HepG2 (cell line): ENCODE measurements at regions not wholly inside any gene's neighbourhood (a gene's known extent, or its start where the extent isn't known, plus 50 kb on each side); places are given as distances from the start of the nearest gene placed in this dataset.

Experiments used
- ATAC-seq: fragments of 200-7000 bp; cut with Tn5 transposase; 3 replicates; pipeline ENCODE4 v1.9.1; 2020; ENCODE audit warnings: mild to moderate bottlenecking, moderate library complexity
- BruUV-seq: library from RNA; stranded (reverse); fragments of 400-500 nt; replicated peaks from 2 replicates; lab custom pipeline; 2021; lab: Mats Ljungman, UMichigan
- CTCF ChIA-PET: fragments of 300-600 bp; formaldehyde crosslinking; extraction: SDS; loops from one replicate; lab custom pipeline; 2021; ENCODE audit warnings: low total read pairs, inconsistent platforms, low intra/inter-chr PET ratio; lab: Yijun Ruan, JAX
- POLR2A ChIA-PET: fragments of 350-600 bp; sonication (Branson Sonifier 250); formaldehyde crosslinking; loops from one replicate; lab custom pipeline; 2020; ENCODE audit warnings: antibody characterized with exemption, inconsistent platforms; lab: Yijun Ruan, JAX
- DNase-seq: peaks from one replicate; pipeline ENCODE4 v3.0.0-alpha.2; 2015; ENCODE audit warnings: low spot score
- FAIRE-seq: peaks from 3 replicates; lab custom pipeline; 2011; peaks lifted over from hg19 to GRCh38; lab: Jason Lieb, UNC
- H2AFZ ChIP-seq: one replicate; pipeline ENCODE4 v1.6.1; 2011; ENCODE audit warnings: low read length, inconsistent platforms
- H3K27ac ChIP-seq: fragments of 300-600 bp; 3 replicates; pipeline ENCODE4 v1.8.0; 2011; ENCODE audit warnings: mixed run types, mild to moderate bottlenecking, mixed read lengths, low read length, inconsistent platforms; ENCODE audit not compliant: insufficient read depth; ENCODE audit errors: extremely low read length
- H3K27me3 ChIP-seq, 2 experiments: fragments of 200-600 bp in 1 of 2; 2 replicates in 1 of 2; 3 replicates in 1 of 2; pipeline versions ENCODE4 v1.6.0 to v1.8.0; 2011; ENCODE audit warnings: low read length in 2 of 2, mild to moderate bottlenecking in 2 of 2, moderate library complexity in 2 of 2, inconsistent platforms in 1 of 2; ENCODE audit not compliant: insufficient read depth in 2 of 2, control insufficient read depth in 1 of 2
- H3K36me3 ChIP-seq, 2 experiments: fragments of 200-600 bp in 1 of 2; replicated peaks in 1 of 2; 2 replicates in 1 of 2; 3 replicates in 1 of 2; pipeline versions ENCODE4 v1.5.1 to v1.8.0; 2011; ENCODE audit warnings: low read length in 2 of 2, inconsistent platforms in 1 of 2; ENCODE audit not compliant: insufficient read depth in 2 of 2, control insufficient read depth in 1 of 2
- H3K4me1 ChIP-seq: 2 replicates; pipeline ENCODE4 v1.5.1; 2012; ENCODE audit warnings: low read length, inconsistent platforms; ENCODE audit not compliant: insufficient read depth
- H3K4me2 ChIP-seq: 2 replicates; pipeline ENCODE4 v1.6.0; 2011; ENCODE audit warnings: low read depth, low read length, inconsistent platforms
- H3K4me3 ChIP-seq, 3 experiments: fragments of 200-600 bp in 1 of 3; sonication (generic), shearing (Covaris generic) in 1 of 3; replicated peaks in 1 of 3; 2 replicates each; pipeline ENCODE4 v1.5.1; 2011 to 2016; ENCODE audit warnings: low read length in 3 of 3, inconsistent platforms in 2 of 3, low read depth in 2 of 3, mild to moderate bottlenecking in 2 of 3, control low read depth in 1 of 3, mixed read lengths in 1 of 3; ENCODE audit not compliant: insufficient read depth in 1 of 3
- H3K79me2 ChIP-seq: one replicate; pipeline ENCODE4 v1.6.1; 2011; ENCODE audit warnings: low read length, inconsistent platforms; ENCODE audit not compliant: insufficient read depth
- H3K9ac ChIP-seq: 2 replicates; pipeline ENCODE4 v1.6.0; 2011; ENCODE audit warnings: mild to moderate bottlenecking, low read depth, low read length, inconsistent platforms; ENCODE audit not compliant: insufficient read depth
- H3K9me3 ChIP-seq: 2 replicates; pipeline ENCODE4 v1.5.1; 2012; ENCODE audit warnings: mild to moderate bottlenecking, low read length
- H4K20me1 ChIP-seq: 2 replicates; pipeline ENCODE4 v1.6.0; 2011; ENCODE audit warnings: inconsistent platforms, mild to moderate bottlenecking, low read length, moderate library complexity; ENCODE audit not compliant: insufficient read depth
- CBX1 ChIP-seq: IDR thresholded peaks from one replicate; pipeline ENCODE4 v1.6.1; 2016; ENCODE audit warnings: antibody characterized with exemption, low read depth
- ETV5 ChIP-seq: IDR thresholded peaks from 2 replicates; pipeline ENCODE4 v1.6.1; 2018; ENCODE audit warnings: missing biosample characterization, missing genetic modification reagents, inconsistent platforms, borderline replicate concordance
- FOXO1 ChIP-seq: sonication (generic); formaldehyde crosslinking; IDR thresholded peaks from 2 replicates; pipeline ENCODE4 v1.4.0; 2020; ENCODE audit warnings: missing genetic modification reagents
- KAT7 ChIP-seq: IDR thresholded peaks from 2 replicates; pipeline ENCODE4 v1.6.1; 2018; ENCODE audit warnings: borderline replicate concordance, missing compliant biosample characterization
- MZF1 ChIP-seq: sonication (generic); formaldehyde crosslinking; IDR thresholded peaks from 2 replicates; pipeline ENCODE4 v1.8.1; 2023; ENCODE audit warnings: mild to moderate bottlenecking, missing genetic modification reagents, borderline replicate concordance
- NFE2 ChIP-seq: sonication (generic); formaldehyde crosslinking; IDR thresholded peaks from 2 replicates; pipeline ENCODE4 v1.4.0; 2020; ENCODE audit warnings: missing genetic modification reagents
- NFIC ChIP-seq: IDR thresholded peaks from 2 replicates; pipeline ENCODE4 v1.6.1; 2012; ENCODE audit warnings: mild to moderate bottlenecking, low read length, inconsistent platforms
- RARG ChIP-seq: sonication (generic); formaldehyde crosslinking; IDR thresholded peaks from 2 replicates; pipeline ENCODE4 v1.4.0; 2020; ENCODE audit warnings: low read depth, mild to moderate bottlenecking, missing genetic modification reagents
- SSRP1 ChIP-seq: IDR thresholded peaks from 2 replicates; pipeline ENCODE4 v1.6.1; 2016; ENCODE audit warnings: control low read depth
- TEAD3 ChIP-seq: optimal IDR thresholded peaks from 2 replicates; pipeline ENCODE3; 2016; ENCODE audit warnings: borderline replicate concordance
- ZNF101 ChIP-seq: sonication (generic); formaldehyde crosslinking; IDR thresholded peaks from 2 replicates; pipeline ENCODE4 v1.4.0; 2020; ENCODE audit warnings: mild to moderate bottlenecking, low read depth, missing genetic modification reagents, borderline replicate concordance
- ZNF652 ChIP-seq: IDR thresholded peaks from 2 replicates; pipeline ENCODE4 v1.6.1; 2016; ENCODE audit warnings: low read depth, borderline replicate concordance
- WGBS: methylation state at CpG from one replicate; pipeline ENCODE4 v1.1.6; 2017; ENCODE audit warnings: low lambda C conversion rate; 5-methylcytosine and 5-hydroxymethylcytosine counted together
- in situ Hi-C: cut with HindIII; loops from 2 replicates; pipeline ENCODE4 v1.10.0; 2017; ENCODE audit warnings: low pct_unique_long_range_greater_than_20kb; ENCODE audit not compliant: extremely low pct_ligation_motif_present
- intact Hi-C: fragments of 100-400 bp; cut with micrococcal nuclease; formaldehyde crosslinking; loops from one replicate; pipeline ENCODE4 v1.10.0; 2022; ENCODE audit not compliant: unreplicated experiment
- TF ChIP-seq, protein P1 (sequence below): sonication (generic); formaldehyde crosslinking; IDR thresholded peaks from 2 replicates; pipeline ENCODE4 v1.8.1; 2022; ENCODE audit warnings: mild to moderate bottlenecking, missing genetic modification reagents
- TF ChIP-seq, protein P2 (sequence below): sonication (generic); formaldehyde crosslinking; IDR thresholded peaks from 2 replicates; pipeline ENCODE4 v1.8.0; 2022; ENCODE audit warnings: low read depth, missing genetic modification reagents
- TF ChIP-seq, protein P3 (sequence below): sonication (generic); formaldehyde crosslinking; IDR thresholded peaks from 2 replicates; pipeline ENCODE4 v1.4.0; 2020; ENCODE audit warnings: mild to moderate bottlenecking, missing genetic modification reagents
- TF ChIP-seq, protein P4 (sequence below): sonication (generic); formaldehyde crosslinking; IDR thresholded peaks from 2 replicates; pipeline ENCODE4 v1.5.1; 2020; ENCODE audit warnings: missing genetic modification reagents, mild to moderate bottlenecking, borderline replicate concordance

DNA sequence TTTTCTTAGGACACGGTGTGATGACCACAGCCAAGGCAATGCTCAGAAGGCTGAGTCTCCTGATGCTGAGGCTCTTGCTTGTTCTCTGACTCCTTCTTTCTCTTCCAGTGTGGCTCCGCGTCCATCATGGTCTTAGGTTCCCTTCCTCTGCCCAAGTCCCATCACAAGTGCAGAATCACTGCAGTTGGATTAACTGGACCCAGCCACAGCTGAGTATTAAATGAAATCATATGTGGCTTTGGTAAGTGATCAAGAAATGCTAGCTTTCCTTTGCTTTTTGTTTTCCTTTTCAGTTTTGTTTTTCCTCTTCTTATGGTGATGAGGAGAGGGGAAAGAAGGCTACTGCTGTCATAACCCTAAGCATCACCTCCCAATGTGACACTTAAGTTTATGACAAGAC, 375.8 kb downstream of the INSIG2 start:
- in situ Hi-C loops: no loop called here
- no peak for TF ChIP-seq RARG
- no peak for TF ChIP-seq KAT7 (CRISPR knock-in tag)
- TF ChIP-seq FOXO1 (CRISPR knock-in tag): no peak
- TF ChIP-seq, protein P1, sequence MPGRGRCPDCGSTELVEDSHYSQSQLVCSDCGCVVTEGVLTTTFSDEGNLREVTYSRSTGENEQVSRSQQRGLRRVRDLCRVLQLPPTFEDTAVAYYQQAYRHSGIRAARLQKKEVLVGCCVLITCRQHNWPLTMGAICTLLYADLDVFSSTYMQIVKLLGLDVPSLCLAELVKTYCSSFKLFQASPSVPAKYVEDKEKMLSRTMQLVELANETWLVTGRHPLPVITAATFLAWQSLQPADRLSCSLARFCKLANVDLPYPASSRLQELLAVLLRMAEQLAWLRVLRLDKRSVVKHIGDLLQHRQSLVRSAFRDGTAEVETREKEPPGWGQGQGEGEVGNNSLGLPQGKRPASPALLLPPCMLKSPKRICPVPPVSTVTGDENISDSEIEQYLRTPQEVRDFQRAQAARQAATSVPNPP (CRISPR knock-in tag): no peak
- TF ChIP-seq MZF1 (CRISPR knock-in tag): no peak
- TF ChIP-seq ZNF101: no peak
- TF ChIP-seq CBX1: no peak
- no peak for TF ChIP-seq TEAD3 (CRISPR knock-in tag)
- TF ChIP-seq NFIC: no peak
- TF ChIP-seq SSRP1 (CRISPR knock-in tag): no peak
- TF ChIP-seq NFE2 (CRISPR knock-in tag): no peak
- TF ChIP-seq, protein P2, sequence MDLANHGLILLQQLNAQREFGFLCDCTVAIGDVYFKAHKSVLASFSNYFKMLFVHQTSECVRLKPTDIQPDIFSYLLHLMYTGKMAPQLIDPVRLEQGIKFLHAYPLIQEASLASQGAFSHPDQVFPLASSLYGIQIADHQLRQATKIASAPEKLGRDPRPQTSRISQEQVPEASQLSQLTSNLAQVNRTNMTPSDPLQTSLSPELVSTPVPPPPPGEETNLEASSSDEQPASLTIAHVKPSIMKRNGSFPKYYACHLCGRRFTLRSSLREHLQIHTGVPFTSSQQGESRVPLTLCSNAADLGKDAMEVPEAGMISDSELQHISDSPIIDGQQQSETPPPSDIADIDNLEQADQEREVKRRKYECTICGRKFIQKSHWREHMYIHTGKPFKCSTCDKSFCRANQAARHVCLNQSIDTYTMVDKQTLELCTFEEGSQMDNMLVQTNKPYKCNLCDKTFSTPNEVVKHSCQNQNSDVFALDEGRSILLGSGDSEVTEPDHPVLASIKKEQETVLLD: no peak
- TF ChIP-seq, protein P3, sequence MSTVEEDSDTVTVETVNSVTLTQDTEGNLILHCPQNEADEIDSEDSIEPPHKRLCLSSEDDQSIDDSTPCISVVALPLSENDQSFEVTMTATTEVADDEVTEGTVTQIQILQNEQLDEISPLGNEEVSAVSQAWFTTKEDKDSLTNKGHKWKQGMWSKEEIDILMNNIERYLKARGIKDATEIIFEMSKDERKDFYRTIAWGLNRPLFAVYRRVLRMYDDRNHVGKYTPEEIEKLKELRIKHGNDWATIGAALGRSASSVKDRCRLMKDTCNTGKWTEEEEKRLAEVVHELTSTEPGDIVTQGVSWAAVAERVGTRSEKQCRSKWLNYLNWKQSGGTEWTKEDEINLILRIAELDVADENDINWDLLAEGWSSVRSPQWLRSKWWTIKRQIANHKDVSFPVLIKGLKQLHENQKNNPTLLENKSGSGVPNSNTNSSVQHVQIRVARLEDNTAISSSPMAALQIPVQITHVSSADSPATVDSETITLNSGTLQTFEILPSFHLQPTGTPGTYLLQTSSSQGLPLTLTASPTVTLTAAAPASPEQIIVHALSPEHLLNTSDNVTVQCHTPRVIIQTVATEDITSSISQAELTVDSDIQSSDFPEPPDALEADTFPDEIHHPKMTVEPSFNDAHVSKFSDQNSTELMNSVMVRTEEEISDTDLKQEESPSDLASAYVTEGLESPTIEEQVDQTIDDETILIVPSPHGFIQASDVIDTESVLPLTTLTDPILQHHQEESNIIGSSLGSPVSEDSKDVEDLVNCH: no peak
- TF ChIP-seq ETV5 (CRISPR knock-in tag): no peak
- no peak for TF ChIP-seq ZNF652 (CRISPR knock-in tag)
- TF ChIP-seq, protein P4, sequence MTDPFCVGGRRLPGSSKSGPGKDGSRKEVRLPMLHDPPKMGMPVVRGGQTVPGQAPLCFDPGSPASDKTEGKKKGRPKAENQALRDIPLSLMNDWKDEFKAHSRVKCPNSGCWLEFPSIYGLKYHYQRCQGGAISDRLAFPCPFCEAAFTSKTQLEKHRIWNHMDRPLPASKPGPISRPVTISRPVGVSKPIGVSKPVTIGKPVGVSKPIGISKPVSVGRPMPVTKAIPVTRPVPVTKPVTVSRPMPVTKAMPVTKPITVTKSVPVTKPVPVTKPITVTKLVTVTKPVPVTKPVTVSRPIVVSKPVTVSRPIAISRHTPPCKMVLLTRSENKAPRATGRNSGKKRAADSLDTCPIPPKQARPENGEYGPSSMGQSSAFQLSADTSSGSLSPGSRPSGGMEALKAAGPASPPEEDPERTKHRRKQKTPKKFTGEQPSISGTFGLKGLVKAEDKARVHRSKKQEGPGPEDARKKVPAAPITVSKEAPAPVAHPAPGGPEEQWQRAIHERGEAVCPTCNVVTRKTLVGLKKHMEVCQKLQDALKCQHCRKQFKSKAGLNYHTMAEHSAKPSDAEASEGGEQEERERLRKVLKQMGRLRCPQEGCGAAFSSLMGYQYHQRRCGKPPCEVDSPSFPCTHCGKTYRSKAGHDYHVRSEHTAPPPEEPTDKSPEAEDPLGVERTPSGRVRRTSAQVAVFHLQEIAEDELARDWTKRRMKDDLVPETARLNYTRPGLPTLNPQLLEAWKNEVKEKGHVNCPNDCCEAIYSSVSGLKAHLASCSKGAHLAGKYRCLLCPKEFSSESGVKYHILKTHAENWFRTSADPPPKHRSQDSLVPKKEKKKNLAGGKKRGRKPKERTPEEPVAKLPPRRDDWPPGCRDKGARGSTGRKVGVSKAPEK (CRISPR knock-in tag): no peak

More for the DNA sequence above, 375.8 kb downstream of the INSIG2 start:
- Histone ChIP-seq H3K79me2 (no peaks in the 10 kb centered on the region), H3K4me1 (no peaks in the 10 kb centered on the region), H4K20me1 (no peaks in the 10 kb centered on the region), H3K4me3 (no peak overlapping the region), H3K9me3 (no peaks in the 10 kb centered on the region), H3K27ac (no peak overlapping the region), H3K4me2 (no peak overlapping the region), H3K9ac (no peak overlapping the region), H2AFZ (no peak overlapping the region), H3K36me3 (no peaks in the 10 kb centered on the region), H3K27me3 (0 out of 5 replicates have a peak, but pooled peaks cover 0 to under 1% of the 10 kb centered on the region in 2 experiments)
- ATAC-seq: no peak
- BruUV-seq: no TSS peak
- intact Hi-C loops: no loop called here
- FAIRE-seq: no peak
- WGBS: 84% methylated on average over 3 of the region's 3 CpGs
- no peak for DNase-seq
- ChIA-PET POLR2A (no interaction called here), CTCF (no interaction called here)
